GM18861 (cell line): ENCODE measurements at regions not wholly inside any gene's neighbourhood (a gene's known extent, or its start where the extent isn't known, plus 50 kb on each side); places are given as distances from the start of the nearest gene placed in this dataset.

Source experiments
- ATAC-seq: cut with Tn5 transposase; IDR thresholded peaks from one replicate; pipeline ENCODE4 v1.9.1; 2021; ENCODE audit not compliant: unreplicated experiment

- ATAC-seq, result no peak
These were observed 237.8 kb upstream of the RAB6C start for GRCh38 chr2:129741623-129742022.

- no peak for ATAC-seq
These were observed 236.9 kb upstream of the RAB6C start for GRCh38 chr2:129742415-129743180.

GRCh38 chr2:129744141-129744540 lies 235.3 kb upstream of the RAB6C start:
- ATAC-seq, result no peak

- no peak for ATAC-seq
These were observed 234.8 kb upstream of the RAB6C start for GRCh38 chr2:129744649-129745048.

- ATAC-seq, result no peak
These were observed 231.9 kb upstream of the RAB6C start for GRCh38 chr2:129747500-129748125.

GRCh38 chr2:129748250-129748649 lies 231.2 kb upstream of the RAB6C start:
- no peak for ATAC-seq

GRCh38 chr2:129748653-129749052 lies 230.8 kb upstream of the RAB6C start:
- ATAC-seq, result no peak

- ATAC-seq, result no peak
These were observed 228.1 kb upstream of the RAB6C start for GRCh38 chr2:129751409-129751808.

GRCh38 chr2:129752176-129752575 lies 227.3 kb upstream of the RAB6C start:
- no peak for ATAC-seq

- ATAC-seq, result no peak
These were observed 226.8 kb upstream of the RAB6C start for GRCh38 chr2:129752686-129753085.

GRCh38 chr2:129753261-129753660 lies 226.2 kb upstream of the RAB6C start:
- no peak for ATAC-seq

- ATAC-seq, result no peak
These were observed 225.0 kb upstream of the RAB6C start for GRCh38 chr2:129754421-129754820.

GRCh38 chr2:129754831-129755230 lies 224.6 kb upstream of the RAB6C start:
- ATAC-seq, result no peak

GRCh38 chr2:129755786-129756185 lies 223.7 kb upstream of the RAB6C start:
- ATAC-seq, result no peak

GRCh38 chr2:129756276-129756675 lies 223.2 kb upstream of the RAB6C start:
- no peak for ATAC-seq

GRCh38 chr2:129757366-129757914 lies 222.0 kb upstream of the RAB6C start:
- no peak for ATAC-seq

GRCh38 chr2:129757915-129758783 lies 221.3 kb upstream of the RAB6C start:
- no peak for ATAC-seq

- no peak for ATAC-seq
These were observed 220.5 kb upstream of the RAB6C start for GRCh38 chr2:129758784-129759471.

GRCh38 chr2:129759472-129760010 lies 219.9 kb upstream of the RAB6C start:
- ATAC-seq, result no peak

- no peak for ATAC-seq
These were observed 218.8 kb upstream of the RAB6C start for GRCh38 chr2:129760669-129761068.
